ENCODE measurements at regions not wholly inside any gene's neighbourhood (a gene's known extent, or its start where the extent isn't known, plus 50 kb on each side); places are given as distances from the start of the nearest gene placed in this dataset.

DNA sequence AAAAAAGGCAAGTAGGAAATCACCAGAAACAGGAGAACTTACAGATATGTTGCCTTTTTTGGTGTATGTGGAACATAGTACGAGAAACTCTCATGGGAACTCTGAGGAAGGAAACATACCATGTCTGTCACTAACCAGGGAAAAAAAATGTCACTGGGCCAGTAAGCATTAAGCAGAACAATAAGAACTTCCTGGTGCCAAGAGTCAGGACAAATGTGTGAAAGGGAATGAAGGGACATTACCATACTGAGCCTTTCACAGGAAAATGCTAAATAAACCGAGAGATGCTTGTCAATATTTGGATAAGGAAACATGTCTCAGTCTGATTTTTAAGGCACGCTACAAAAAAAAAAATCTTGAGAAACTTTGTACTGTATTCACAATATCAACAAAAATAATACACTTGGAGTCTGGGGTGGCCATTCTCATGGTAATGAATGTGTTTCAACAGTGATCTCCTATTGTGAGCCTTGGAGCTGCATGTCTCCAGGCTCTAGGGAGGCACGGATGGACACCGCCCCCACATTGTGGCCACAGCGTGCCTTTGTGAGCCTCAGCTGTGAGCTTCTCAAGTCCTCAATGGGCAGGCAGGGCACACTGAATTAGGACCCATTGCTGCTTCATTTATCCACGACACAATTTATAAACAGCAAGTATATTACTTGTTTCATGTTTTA, 113.0 kb upstream of the ARGLU1 start (continued):
- TF ChIP-seq, protein P1, sequence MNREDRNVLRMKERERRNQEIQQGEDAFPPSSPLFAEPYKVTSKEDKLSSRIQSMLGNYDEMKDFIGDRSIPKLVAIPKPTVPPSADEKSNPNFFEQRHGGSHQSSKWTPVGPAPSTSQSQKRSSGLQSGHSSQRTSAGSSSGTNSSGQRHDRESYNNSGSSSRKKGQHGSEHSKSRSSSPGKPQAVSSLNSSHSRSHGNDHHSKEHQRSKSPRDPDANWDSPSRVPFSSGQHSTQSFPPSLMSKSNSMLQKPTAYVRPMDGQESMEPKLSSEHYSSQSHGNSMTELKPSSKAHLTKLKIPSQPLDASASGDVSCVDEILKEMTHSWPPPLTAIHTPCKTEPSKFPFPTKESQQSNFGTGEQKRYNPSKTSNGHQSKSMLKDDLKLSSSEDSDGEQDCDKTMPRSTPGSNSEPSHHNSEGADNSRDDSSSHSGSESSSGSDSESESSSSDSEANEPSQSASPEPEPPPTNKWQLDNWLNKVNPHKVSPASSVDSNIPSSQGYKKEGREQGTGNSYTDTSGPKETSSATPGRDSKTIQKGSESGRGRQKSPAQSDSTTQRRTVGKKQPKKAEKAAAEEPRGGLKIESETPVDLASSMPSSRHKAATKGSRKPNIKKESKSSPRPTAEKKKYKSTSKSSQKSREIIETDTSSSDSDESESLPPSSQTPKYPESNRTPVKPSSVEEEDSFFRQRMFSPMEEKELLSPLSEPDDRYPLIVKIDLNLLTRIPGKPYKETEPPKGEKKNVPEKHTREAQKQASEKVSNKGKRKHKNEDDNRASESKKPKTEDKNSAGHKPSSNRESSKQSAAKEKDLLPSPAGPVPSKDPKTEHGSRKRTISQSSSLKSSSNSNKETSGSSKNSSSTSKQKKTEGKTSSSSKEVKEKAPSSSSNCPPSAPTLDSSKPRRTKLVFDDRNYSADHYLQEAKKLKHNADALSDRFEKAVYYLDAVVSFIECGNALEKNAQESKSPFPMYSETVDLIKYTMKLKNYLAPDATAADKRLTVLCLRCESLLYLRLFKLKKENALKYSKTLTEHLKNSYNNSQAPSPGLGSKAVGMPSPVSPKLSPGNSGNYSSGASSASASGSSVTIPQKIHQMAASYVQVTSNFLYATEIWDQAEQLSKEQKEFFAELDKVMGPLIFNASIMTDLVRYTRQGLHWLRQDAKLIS (CRISPR knock-in tag; IDR thresholded peaks at IDR 0.05; ENCODE audit: borderline replicate concordance) = 0 out of 2 replicates have a peak, but pooled peaks have one; percentile 44
- 0 out of 2 replicates have a peak, but pooled peaks have one; percentile 39 for TF ChIP-seq ZNF138 (CRISPR knock-in tag; conservative IDR thresholded peaks at IDR 0.05)
- no peak for TF ChIP-seq NFE2L1 (CRISPR knock-in tag; IDR thresholded peaks at IDR 0.05)
- TF ChIP-seq, protein P2, sequence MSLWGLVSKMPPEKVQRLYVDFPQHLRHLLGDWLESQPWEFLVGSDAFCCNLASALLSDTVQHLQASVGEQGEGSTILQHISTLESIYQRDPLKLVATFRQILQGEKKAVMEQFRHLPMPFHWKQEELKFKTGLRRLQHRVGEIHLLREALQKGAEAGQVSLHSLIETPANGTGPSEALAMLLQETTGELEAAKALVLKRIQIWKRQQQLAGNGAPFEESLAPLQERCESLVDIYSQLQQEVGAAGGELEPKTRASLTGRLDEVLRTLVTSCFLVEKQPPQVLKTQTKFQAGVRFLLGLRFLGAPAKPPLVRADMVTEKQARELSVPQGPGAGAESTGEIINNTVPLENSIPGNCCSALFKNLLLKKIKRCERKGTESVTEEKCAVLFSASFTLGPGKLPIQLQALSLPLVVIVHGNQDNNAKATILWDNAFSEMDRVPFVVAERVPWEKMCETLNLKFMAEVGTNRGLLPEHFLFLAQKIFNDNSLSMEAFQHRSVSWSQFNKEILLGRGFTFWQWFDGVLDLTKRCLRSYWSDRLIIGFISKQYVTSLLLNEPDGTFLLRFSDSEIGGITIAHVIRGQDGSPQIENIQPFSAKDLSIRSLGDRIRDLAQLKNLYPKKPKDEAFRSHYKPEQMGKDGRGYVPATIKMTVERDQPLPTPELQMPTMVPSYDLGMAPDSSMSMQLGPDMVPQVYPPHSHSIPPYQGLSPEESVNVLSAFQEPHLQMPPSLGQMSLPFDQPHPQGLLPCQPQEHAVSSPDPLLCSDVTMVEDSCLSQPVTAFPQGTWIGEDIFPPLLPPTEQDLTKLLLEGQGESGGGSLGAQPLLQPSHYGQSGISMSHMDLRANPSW (CRISPR knock-in tag; conservative IDR thresholded peaks at IDR 0.05; ENCODE audit: low read depth) = no peak

DNA sequence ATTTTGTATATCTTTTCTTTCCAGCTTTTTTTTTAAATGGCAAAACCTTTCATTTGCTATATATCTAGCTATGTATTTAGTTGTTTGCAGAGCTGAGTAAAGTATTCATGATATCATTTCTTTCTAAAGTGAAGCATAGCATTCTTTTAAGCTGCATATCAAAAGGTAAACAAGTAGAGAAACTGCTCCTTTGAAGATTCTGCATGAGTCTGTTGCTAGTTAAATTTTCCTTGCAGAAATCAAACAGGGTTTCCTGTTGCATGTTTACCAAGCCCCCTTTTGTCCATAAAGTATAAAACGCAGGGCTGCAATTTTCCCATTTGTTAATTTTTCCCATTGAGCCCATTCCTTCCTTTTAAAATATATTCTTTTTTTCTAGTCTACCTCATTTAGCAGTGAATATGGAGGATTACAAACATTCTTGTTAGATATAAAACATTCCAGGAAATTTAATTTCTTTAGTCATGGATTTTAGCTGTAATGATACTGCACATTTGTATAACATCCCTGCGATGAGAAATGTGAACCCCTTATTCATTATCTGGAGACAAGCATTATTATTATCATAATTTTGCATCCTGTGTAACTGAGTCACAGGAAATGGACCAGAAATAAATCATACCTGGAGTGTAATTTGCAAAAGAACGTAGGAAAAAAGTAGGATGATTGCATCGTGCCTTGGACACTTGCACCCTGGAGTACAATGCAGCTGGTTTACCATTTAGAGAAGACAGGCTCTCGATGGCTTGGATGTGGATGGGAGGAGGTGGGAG, 110.9 kb upstream of the ARGLU1 start:
- no peak for DNase-seq (ENCODE audit: low spot score)
- H3K9me3 Mint-ChIP-seq = peaks cover 9% of the 10 kb centered on the region
- POLR2A ChIA-PET = no interaction called here
- no peaks in the 10 kb centered on the region for H3K36me3 Mint-ChIP-seq
- CTCF ChIA-PET = no interaction called here
- TF ChIP-seq, protein P3, sequence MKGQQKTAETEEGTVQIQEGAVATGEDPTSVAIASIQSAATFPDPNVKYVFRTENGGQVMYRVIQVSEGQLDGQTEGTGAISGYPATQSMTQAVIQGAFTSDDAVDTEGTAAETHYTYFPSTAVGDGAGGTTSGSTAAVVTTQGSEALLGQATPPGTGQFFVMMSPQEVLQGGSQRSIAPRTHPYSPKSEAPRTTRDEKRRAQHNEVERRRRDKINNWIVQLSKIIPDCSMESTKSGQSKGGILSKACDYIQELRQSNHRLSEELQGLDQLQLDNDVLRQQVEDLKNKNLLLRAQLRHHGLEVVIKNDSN (CRISPR knock-in tag; IDR thresholded peaks at IDR 0.05) = no peak
- no peak for TF ChIP-seq ZNF671 (CRISPR knock-in tag; IDR thresholded peaks at IDR 0.05)
- no peak for TF ChIP-seq KAT7 (CRISPR knock-in tag; IDR thresholded peaks at IDR 0.05; ENCODE audit: borderline replicate concordance)
- TF ChIP-seq TP53 (CRISPR knock-in tag; IDR thresholded peaks at IDR 0.05) = no peak
- no peak for TF ChIP-seq NR3C1 (CRISPR knock-in tag; conservative IDR thresholded peaks at IDR 0.05; ENCODE audit: low read depth)
- TF ChIP-seq, protein P4, sequence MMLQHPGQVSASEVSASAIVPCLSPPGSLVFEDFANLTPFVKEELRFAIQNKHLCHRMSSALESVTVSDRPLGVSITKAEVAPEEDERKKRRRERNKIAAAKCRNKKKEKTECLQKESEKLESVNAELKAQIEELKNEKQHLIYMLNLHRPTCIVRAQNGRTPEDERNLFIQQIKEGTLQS (CRISPR knock-in tag; conservative IDR thresholded peaks at IDR 0.05) = no peak
- no peak for TF ChIP-seq ATF1 (CRISPR knock-in tag; IDR thresholded peaks at IDR 0.05)
- no peak for TF ChIP-seq CREM (CRISPR knock-in tag; IDR thresholded peaks at IDR 0.05)
- TF ChIP-seq, protein P5, sequence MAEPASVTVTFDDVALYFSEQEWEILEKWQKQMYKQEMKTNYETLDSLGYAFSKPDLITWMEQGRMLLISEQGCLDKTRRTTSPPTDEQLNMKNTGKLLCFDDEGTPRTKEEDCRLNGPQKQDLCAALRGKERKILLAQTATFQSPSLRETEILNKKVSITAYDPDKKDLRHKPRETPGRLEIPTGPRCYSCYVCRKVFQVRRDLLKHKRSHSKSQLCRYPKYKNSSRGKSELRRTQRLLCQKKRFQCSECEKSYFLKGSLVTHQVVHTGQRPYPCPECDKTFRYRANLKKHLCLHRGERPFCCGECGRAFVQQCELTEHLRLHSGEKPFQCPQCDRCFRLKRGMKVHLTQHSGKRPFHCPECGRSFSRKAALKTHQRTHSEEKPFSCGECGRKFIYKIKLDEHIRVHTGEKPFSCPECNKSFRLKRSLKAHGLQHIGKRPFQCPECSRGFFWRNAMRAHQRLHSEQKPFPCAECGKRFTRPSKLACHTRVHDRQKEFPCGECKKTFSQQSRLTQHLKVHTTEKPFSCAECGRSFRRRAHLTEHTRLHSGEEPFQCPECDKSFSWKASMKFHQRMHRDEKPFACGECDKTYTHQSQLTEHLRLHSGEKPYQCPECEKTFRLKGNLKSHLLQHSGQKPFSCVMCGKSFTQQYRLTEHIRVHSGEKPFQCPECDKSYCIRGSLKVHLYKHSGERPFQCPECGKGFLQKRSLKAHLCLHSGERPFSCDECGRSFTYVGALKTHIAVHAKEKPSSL (CRISPR knock-in tag; conservative IDR thresholded peaks at IDR 0.05) = no peak
- TF ChIP-seq, protein P2 (CRISPR knock-in tag; conservative IDR thresholded peaks at IDR 0.05; ENCODE audit: low read depth) = no peak
- H3K4me3 Mint-ChIP-seq = no peak overlapping the region
- no peaks in the 10 kb centered on the region; the same call in 1 of the 2 replicates for H3K27me3 Mint-ChIP-seq (ENCODE audit: low read depth)
- H3K4me1 Mint-ChIP-seq = peaks cover 55% of the 10 kb centered on the region
- H3K27ac Mint-ChIP-seq = no peak overlapping the region
- ATAC-seq = no peak
